GM19438 (cell line): ENCODE measurements at regions not wholly inside any gene's neighbourhood (a gene's known extent, or its start where the extent isn't known, plus 50 kb on each side); places are given as distances from the start of the nearest gene placed in this dataset.

Experiments used
- ATAC-seq: cut with Tn5 transposase; IDR thresholded peaks from one replicate; pipeline ENCODE4 v1.9.1; 2021; ENCODE audit warnings: low read depth; ENCODE audit not compliant: unreplicated experiment

DNA sequence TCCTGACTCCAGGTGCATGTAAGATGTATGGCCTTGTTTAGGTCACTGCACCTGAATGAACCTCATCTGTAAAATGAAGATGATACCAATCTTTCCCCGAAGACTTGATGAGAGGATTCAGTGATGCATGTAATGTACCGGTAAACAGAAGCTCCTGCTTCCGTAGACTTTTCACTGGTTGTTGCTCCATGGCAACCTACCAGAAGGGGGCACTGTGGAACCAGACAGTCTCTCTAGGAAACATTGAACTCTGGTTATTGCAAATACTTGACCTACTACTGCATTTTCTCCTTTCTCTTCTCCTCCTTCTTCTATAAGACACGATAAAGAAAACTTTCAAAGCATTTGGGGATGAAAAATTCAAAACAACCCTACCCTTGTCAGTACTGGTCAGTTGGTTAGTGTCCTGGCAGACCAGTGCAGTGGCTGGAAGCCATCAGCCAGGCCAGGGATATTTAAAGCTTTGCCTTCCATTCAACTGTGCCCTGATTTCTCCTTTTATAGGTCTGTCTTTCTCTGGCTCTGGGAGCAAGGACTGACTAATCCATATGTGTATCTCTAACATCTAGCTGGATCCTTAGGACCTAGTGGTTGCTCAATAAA lies 667.4 kb upstream of the SALL1 start:
- peak; percentile 72 for ATAC-seq

- ATAC-seq: no peak
Measured at GRCh38 chr16:51816929-51817328, 665.9 kb upstream of the SALL1 start.

DNA sequence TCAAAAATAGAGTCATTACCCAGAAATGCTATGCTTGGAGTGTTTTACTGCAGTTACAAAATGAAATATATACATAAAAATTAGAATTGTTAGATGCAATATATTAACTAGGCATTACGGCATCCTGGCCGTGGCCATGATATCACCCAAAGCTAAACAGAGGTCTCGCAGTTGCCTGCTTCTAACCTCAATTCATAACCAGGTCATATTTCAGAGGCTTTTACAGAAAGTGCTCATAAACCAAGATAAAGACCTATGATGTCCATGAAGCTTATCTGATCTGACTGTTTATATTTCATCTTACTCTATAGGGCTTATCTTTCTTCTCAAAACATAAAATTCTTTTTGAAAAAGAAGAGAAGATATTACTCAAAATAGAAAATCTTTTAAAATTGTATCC lies 664.5 kb upstream of the SALL1 start:
- no peak for ATAC-seq

DNA sequence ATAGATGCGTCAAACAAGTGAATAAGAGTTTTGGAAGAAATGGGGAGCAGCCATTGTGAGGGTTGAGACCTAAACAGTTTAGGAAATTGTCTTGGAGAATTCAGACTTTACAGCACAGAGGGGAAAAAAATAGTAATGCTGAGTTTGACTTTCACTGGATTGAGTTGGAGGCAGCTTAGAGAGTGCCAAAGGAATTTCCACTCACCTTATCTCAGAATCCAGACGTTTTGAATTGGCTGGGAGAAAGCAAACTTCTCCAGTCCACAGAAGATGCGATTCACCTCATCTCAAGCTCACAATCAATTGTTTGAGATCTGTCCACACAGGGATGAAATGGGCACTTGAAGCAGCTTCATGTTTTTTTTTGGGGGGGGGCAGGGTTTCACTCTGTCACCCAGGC lies 663.5 kb upstream of the SALL1 start:
- no peak for ATAC-seq

DNA sequence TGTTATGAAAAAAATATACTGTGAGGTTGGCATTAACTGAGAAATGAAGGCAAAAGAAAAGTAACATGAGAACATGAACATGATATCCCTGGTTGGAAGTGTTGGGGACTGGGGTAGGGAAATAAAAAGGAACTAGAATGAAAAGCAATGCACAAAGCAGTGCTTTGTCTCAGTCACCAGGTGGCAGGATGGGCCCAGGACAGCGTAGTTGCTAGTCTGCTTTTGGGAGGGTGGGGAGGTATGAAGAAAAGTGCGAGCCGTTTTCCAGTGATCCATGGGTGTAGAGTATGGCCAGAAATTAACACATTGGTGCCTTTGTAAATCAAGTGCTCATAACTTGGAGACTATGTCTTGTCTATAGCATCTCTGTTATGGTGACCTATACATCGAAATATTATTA lies 662.5 kb upstream of the SALL1 start:
- no peak for ATAC-seq

GRCh38 chr16:51812945-51813344 lies 661.9 kb upstream of the SALL1 start:
- no peak for ATAC-seq

DNA sequence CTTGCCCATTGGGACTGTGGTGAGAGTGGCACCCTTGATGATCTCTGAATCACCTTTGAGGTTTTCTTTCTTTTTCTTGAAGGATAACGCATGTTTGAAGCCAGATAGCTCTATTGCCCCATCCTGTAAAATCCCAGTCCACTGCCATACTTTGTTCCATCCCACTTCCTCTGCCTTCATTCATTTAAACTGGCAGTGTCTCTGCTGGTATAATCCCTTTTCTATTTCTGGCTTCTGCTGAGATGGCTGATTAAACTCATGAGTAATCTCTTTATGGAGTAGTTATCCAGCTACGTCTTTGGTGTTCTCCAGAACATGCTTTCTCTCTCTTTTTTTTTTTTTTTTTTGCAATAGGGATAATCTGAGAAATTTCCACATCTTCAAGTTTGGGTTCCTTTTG lies 656.5 kb upstream of the SALL1 start:
- no peak for ATAC-seq

DNA sequence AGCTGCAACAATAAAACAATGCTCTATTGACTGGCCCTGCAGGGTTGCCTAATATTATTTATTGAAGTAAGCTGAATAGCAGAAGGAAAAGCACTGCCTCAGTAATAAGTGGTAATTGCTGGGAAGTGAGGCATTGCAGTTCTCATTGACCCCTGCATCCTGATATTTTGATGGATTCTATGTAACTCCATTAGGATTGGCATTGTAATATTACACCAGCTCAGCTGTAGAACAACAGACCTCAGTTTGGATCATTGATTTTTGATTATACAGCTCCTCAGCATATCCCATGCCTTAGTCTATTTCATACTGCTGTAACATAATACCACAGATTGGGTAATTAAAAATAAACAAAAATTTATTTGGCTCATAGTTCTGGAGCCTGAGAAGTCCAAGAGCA lies 650.6 kb upstream of the SALL1 start:
- ATAC-seq: no peak

GRCh38 chr16:51797669-51798259 lies 646.7 kb upstream of the SALL1 start:
- no peak for ATAC-seq

DNA sequence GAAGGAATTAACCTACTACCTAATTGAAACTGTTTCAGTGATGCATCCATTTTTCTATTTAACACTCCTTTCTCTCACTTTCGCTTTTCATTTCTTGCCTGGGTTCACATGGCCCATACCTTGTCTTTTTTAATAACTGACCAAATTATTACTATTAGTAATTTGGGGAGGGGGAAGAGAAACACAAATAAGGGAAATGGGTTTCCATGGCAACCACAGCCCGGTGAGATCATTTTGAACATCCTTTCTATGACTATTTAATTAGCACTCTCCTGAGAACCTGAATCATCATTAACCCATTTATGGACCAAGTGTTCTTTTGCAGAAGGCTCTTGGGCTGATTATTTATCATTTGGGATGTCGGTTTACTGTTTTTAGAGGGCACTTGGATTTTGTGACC lies 628.2 kb upstream of the SALL1 start:
- no peak for ATAC-seq

DNA sequence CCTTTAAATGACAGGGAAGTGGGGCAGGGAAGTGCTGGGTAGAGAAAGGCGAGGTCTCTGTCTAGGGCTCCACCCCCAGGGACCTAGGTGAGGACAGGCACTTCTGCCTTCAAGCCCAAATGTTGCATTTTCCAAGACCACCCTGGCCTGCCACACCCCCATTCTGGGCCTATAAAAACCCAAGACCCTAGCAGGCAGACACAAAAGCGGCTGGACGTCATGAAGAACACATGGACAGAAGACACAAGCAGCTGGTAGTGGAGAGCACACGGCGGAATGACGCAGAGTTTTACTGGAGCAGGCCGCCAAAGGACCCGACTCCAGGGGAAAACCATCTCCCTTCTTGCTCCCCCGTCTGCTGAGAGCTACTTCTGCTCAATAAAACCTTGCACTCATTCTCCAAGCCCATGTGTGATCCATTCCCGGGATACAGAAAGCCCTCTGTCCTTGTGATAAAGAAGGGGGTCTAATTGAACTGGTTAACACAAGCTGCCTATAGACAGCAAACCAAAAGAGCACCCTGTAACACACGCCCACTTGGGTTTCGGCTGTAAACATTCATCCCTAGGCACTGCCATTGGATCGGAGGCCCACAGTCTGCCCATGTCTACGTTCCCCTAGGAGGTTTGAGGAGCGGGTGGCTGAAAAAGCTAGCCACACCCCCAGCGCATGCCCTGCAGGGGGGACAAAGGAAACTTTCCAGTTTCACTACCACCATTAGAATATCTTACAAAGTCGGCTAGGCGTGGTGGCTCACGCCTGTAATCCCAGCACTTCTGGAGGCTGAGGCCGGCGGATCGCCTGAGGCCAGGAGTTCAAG lies 622.2 kb upstream of the SALL1 start:
- ATAC-seq: no peak

DNA sequence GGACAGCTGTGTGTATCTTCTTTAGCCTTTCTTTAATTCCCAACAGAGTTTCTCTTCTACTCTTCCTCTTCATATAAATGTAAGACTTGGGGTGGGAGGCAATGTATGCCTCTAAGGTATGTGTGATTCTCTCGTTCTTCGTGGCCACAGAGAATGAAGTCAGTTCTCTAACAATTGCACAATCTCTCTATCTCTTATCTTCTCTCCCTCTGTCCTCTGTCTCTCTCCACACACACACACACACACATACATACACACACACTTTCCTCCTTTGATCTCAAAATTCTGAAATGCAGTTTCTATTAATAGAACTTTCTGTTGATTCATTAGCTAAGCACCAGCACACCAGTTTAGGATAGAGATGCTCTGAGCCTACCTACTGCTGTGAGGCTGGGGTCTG lies 615.7 kb upstream of the SALL1 start:
- ATAC-seq: no peak

- no peak for ATAC-seq
Measured at GRCh38 chr16:51763072-51763661, 612.1 kb upstream of the SALL1 start.

DNA sequence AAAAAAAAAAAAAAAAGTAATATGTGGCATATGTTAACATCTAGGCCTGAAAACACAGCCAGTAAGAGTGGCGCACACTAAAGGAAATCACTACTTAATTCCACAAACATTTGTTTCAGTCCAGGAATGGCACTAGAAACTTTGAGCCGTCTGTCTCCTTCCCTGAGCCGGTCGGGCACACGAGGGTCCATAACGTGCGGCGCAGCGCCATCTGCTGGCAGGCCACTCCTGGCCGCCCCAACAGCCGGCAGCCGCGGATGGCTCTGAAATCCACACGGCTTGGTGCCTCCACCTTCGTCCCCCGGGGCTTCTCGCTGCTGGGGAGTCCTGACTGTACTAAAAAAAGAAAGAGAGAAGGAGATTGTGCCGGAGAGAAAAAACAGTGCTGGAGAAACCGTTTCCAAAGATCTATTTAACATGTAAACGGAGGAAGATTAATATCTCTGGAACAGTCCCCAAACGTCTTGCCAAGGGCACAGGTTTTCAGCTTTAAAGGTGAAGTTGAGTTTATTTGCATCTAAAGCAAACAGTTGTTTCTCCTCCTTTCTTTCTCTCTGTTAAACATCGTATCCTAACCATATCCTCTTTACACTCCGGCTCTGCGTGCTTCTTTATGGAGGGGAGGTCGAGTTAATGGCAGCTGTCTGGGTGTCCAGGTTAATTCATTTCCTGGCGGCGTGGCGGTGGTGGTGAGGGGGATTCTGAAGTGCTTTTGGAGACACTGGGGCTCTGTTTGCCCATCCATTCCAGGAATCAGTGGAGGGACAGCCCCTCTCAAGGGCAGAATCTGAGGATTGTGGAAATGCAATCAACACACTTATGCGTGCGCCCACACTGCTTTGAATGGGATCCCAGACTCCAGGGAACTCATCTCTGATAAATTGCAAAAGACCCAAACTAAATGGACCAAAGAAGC lies 611.3 kb upstream of the SALL1 start:
- ATAC-seq: peak; percentile 92

GRCh38 chr16:51761001-51761400 lies 609.9 kb upstream of the SALL1 start:
- ATAC-seq: no peak

DNA sequence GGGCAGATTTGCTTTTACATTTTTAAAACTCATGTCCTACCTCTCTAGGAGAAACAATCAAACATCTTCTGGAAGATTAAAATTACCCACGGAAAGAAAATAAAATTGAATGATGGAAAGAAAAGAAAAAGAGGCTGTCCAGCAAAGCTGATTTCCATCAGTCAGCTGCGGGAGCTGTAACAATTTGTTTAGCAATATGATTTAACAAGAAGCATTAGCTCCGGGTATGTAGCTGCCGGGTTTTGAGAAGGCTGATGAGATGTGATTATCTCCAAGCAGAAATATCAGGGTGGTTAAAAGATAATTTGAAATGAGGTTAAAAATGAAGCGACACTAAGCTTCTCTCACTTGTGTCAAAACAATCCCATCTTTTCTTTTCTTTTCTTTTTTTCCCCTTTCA lies 608.9 kb upstream of the SALL1 start:
- no peak for ATAC-seq

DNA sequence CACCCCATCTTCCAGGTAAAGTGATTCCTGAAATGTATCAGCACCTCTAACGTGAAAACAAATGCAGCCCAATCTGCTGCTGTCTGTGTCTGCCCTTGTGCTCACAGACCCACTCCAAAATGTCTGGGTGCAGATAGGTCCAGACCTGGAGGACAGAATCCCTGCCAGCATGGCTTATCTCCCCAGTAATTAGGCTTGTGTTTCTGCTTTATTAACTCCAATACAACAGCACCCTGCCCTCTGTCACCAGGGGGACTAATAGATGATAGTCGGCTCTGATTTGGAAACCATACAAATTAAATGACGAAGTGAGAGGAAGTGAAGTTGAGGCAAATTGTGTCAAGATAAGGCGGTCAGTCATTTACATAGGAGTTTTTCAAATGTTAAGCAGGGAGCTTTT lies 608.3 kb upstream of the SALL1 start:
- ATAC-seq: no peak

DNA sequence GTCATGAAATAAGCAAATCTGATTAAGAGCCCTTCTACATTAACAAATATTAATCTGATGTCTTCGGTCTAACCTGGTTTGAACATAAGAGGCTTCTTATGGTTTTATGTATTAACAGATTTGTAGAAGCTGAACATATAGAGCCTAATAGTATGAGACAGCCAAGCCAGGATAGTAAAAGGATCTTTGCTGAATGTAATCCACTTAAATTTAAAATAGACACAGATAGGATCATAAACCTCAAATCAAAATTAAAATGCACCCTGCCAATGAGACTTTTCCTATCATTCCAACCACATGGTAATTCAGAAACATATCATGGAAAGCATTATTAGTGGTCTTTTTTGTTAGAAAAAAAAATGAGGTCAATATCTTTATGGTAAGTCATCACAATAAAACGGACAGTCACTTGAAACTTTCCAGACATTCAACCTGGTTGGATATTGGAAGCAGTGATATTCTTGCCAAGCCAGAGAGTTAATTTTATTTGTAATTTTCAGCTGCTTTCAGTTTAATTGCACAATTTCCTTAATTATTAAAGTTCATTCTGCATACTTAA lies 606.9 kb upstream of the SALL1 start:
- no peak for ATAC-seq

GRCh38 chr16:51757505-51757904 lies 606.4 kb upstream of the SALL1 start:
- no peak for ATAC-seq

DNA sequence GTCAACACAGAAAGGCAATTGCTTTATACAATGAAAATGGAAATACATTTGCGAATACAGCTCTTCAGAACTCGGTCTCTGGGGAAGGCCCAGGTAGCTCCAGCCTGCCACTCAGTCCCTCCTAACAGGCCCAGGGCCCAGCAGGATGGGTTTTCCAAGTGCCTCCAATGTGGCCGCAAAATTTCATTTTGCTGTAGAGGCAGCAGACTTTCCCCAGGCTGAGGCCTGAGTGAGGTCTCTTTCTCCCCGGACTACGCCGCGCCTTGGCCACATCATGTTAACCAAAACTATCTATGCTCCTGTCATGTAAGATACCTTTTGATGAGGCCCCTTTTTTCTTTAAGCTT lies 606.0 kb upstream of the SALL1 start:
- no peak for ATAC-seq
